Iris pigment epithelial cell (primary cell): ENCODE measurements at regions not wholly inside any gene's neighbourhood (a gene's known extent, or its start where the extent isn't known, plus 50 kb on each side); places are given as distances from the start of the nearest gene placed in this dataset.
A peak's percentile ranks its signal among the peaks of the same experiment; 100 is the strongest.
"Not testable (repeated sequence)": the region's sequence is repeated elsewhere in the genome, so short reads cannot be mapped to it uniquely, and the experiment has no call there.

ENCODE experiments used
- DNase-seq: peaks from one replicate; pipeline ENCODE4 v3.0.0-alpha.2; 2011; ENCODE audit warnings: low read depth

DNA sequence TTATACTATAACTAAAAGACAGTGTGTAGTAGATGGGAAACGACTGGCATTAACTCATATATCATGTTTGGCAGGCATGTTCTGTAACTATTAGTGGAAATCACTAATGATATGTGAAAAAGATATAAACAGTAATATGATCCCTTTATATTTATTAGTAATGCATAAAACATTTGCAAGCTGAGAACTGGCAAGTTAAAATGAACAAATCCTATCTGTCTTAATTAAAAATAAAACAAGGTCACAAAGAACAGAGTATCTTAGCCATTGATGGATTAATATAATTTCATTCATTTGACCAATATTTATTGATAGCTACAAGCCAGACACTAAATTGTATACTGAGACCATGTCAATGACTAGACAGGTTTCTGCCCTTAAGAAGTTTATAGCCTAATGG is 154.5 kb downstream of the CRPPA start:
- DNase-seq = no peak

DNA sequence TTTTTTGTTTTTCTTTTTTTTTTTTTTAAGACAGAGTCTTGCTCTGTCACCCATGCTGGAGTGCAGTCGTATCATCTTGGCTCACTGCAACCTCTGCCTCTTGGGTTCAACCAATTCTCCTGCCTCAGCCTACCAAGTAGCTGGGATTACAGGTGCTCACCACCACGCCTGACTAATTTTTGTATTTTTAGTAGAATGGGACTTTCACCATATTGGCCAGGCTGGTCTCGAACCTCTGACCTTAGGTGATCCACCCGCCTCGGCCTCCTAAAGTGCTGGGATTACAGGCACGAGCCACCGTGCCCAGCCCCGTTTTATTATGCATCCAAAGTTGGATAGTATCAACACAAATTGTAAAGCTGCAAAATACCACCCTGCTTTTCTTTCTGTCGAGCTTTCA is 154.9 kb downstream of the CRPPA start:
- DNase-seq = not testable (repeated sequence)

DNA sequence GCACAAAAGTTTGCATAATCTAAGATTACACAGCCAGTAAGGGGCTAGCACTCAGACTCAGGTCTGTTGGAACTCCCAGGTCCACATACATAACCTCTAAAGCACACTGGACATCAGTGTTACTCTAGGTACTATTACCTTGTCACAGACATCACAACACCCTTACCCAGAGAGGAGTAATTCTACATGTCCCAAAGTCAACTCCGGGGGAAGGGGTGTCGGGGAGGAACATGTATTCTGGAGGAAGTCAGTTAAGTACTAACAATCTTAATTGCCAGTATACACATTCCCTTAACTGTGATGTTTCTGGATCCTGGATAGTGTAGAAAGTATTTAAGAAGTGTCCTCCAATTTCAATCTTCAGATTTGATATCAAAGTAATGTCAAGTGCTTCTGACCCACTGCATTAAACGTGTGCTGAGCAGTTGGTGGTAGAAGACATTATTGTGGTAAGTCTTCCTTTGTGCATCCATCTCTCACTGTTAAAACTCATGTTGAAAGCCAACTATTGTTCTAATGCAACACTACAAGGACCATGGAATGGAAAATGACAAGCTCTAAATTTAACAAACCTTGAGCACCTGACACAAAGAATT is 155.4 kb downstream of the CRPPA start:
- DNase-seq = no peak

DNA sequence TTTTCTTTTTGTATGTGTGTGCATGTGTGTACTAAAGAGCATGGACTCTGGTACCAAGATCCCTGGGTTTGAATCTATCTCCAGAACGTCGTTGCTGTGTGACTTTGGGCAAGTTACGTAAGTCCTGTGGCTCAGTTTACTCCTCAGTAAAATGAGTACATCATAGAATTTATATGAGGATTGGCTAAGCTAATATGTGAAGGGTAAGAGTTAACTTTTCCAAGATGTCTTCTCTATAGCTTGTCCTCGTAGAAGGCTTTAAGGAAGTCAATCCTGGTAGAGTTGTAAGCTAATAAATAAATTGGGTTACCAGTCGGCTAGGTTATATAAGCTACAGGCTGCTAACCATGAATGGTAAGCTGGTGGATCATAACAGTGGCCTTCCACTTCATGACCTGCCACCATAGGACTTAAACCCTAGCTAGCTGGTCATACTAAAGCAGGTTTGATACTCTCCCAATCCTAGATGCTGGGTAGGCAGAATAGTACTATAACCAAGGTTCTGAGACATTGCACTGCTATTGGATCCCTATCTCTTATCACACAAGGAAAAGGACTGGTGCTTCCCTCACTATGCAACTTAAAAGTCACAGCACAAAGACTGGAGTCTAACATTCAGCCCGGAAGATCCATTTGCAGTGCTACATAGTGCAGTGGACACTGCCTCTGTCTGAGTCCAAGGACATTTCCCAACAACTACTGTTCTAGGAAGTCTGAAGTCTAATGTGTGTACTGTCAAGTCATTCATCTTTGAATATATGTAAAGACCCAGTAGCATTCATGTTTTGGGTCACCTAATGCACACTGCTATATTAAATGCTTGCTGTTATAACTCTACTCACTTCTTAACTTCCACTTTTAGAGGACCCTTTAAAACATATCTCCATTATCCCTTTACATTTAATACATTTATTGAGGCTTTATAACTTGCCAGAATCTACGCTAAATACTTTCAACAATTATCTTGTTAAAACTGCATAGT is 156.2 kb downstream of the CRPPA start:
- DNase-seq = no peak

DNA sequence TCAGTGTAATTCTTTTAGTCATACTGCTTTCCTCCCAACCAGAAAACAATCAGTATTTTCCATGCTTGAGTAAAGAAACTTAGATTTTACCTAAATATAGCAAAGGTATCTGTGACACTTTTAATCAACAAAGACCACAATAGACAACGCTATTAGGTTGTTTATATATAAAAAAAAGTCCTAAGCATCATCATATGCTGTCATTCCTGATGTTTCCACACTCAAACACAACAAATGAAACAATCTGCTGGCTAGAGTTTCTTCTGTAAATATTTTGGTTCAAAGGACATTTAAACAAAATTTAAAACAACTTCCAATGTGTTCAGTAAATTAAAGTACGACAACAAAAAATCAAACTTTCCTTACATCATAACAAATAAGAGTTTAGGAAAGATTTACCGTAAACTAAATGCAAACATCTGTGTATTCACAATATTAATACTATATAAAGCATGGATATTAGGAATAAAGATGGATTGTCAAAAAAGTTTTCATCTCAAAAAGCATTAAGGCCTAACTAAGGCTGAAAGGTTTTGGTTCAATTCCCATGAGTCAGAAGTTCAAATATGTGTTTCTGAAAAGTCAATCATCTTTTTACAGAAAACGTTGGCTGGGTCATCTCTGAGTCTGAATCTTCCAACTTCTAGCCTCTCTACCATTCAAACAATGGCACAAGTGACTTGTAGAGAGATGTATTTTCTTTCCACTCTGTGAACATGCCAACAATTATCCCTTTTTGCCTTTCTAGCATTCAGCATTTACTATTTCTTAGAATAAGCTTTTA is 157.1 kb downstream of the CRPPA start:
- DNase-seq = peak; percentile 16

DNA sequence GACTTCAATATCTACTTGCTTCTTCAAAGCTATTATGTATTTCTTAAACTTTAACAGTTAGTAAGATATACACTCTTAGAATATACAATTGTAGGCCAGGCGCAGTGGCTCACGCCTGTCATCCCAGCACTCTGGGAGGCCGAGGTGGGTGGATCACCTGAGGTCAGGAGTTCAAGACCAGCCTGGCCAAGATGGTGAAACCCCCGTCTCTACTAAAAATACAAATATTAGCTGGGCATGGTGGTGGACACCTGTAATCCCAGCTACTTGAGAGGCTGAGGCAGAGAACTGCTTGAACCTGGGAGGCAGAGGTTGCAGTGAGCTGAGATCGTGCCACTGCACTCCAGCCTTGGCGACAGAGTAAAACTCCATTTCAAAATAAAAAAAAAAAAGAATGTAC is 158.0 kb downstream of the CRPPA start:
- DNase-seq = not testable (repeated sequence)

DNA sequence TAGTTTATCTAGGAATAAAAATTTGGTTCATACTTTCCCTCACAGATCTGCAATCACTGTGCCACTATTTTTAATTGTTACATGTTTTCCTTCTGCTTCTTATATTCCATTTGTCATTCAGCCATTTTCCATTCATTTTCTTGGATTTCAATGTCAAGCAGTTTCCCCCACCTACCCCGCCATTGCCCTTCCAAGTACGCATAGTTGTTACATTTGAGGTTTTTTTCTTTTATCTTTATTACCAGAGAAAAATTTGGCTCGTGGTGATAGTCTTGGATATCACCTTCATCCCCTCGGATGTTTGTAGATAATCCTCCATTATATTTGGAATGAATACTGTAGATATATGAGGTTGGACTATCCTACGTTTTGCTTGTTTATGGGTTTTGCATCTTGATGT is 159.7 kb downstream of the CRPPA start:
- DNase-seq = no peak

DNA sequence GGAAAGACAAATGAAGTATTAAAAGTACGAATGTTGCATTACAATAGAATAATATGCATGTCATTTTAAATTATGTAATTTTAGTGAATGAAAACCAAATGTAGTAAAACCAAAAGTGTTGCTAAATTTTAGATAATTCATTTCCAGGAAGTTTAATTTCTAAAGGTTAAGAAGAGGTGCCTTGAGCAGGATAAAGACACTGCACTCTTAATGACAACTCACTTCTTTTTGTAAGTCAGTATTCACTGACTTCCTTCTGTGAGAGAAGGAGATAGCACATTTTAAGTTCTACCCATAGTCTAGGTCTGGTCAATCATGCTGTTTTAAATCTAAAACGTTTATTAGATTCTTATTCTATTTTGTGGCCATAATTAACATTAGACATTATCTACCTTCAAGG is 160.2 kb downstream of the CRPPA start:
- DNase-seq = no peak

DNA sequence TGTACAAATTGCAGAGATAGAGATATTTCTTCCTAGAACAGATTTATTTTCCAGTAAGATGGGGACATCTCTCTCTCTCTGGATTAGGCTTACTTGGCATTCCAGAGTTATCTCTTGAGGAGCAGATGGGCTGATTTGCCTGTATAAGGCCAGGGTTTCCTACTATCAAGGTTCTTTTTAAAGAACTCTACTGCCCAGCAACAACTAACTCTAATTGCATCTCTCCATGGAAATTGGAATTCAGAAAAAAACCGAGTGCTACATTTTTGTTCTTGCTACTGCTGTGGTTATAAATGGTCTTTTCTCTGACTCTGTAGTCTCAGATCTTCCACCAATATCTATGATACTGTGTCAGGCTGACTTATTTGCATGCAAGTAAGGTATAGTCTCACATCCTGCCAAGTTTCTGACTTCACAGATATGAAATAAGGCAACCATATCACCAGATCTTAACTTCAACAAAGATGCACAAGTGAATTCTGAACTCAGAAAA is 161.1 kb downstream of the CRPPA start:
- DNase-seq = no peak

DNA sequence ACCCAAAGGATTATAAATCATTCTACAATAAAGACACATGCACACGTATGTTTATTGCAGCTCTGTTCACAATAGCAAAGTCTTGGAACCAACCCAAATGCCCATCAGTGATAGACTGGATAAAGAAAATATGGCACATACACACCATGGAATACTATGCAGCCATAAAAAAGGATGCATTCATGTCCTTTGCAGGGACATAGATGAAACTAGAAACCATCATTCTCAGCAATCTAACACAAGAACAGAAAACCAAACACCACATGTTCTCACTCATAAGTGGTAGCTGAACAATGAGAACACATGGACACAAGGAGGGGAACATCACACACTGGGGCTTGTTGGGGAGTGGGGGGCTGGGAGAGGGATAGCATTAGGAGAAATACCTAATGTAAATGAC is 164.9 kb downstream of the CRPPA start:
- not testable (repeated sequence) for DNase-seq

DNA sequence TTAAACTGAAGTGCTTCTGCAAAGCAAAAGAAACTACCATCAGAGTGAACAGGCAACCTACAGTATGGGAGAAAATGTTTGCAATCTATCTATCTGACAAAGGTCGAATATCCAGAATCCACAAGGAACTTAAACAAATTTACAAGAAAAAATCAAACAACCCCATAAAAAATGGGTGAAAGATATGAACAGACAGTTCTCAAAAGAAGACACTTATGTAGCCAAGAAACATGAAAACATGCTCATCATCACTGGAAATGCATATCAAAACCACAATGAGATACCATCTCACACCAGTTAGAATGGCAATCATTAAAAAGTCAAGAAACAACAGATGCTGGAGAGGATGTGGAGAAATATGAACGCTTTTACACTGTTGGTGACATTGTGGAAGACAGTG is 165.4 kb downstream of the CRPPA start:
- DNase-seq = not testable (repeated sequence)

DNA sequence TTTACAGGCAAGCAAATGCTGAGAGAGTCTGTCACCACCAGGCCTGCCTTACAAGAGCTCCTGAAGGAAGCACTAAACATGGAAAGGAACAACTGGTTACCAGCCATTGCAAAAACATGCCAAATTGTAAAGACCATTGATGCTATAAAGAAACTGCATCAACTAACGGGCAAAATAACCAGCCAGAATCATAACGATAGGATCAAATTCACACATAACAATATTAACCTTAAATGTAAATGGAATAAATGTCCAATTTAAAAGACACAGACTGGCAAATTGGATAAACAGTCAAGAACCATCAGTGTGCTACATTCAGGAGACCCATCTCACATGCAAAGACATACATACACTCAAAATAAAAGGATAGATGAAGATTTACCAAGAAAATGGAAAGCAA is 170.7 kb downstream of the CRPPA start:
- DNase-seq = not testable (repeated sequence)

DNA sequence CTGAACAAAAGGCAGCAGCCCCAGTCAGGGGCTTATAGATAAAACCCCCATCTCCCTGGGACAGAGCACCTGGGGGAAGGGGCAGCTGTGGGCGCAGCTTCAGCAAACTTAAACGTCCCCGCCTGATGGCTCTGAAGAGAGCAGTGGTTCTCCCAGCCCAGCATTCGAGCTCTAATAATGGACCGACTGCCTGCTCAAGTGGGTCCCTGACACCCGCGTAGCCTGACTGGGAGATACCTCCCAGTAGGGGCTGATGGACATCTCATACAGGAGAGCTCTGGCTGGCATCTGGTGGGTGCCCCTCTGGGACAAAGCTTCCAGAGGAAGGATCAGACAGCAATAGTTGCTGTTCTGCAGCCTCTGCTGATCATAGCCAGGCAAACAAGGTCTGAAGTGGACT is 172.1 kb downstream of the CRPPA start:
- DNase-seq = not testable (repeated sequence)

DNA sequence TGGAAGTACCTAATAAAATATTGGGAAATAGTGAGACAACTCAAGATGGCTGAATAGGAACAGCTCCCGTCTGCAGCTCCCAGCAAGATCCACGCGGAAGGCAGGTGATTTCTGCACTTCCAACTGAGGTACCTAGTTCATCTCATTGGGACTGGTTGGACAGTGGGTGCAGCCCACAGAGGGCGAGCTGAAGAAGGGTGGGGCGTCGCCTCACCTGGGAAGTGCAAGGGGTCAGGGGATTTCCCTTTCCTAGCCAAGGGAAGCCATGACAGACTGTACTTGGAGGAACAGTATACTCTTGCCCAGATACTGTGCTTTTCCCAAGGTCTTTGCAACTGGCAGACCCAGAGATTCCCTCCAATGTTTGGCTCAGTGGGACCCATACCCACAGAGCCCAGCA is 172.8 kb downstream of the CRPPA start:
- not testable (repeated sequence) for DNase-seq

DNA sequence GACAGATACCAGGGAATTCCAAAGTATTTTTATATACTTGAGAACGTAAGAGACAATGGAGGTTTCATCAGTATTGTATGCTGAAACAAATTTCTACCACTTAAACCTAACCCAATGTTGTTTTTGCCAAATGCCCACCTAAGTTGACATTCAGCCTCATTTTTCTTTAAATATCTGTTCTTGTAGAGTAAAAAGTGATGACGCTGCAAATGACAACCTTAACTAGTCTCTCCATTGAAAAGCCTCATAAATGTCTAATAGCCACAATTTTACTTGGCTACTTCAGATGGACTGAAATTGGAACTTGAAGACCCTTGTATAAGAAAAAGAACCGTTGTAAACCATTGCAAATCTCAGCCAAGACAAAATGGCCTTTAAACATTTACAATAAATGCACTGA is 176.9 kb downstream of the CRPPA start:
- no peak for DNase-seq

DNA sequence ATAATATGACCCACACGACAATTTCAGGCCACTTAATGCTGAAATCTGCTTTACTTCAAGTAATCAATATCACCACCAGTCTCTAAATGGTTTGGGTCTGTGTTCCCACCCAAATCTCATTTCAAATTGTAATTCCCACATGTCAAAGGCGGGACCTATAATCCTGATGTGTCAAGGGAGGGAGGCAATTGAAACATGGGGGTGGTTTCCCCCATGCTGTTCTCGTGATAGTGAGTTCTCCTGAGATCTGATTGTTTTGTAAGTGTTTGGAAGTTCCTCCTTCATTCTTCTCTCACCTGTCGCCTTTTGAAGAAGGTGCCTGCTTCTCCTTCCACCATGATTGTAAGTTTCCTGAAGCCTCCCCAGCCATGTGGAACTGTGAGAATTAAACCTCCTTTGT is 178.4 kb downstream of the CRPPA start:
- no peak for DNase-seq

DNA sequence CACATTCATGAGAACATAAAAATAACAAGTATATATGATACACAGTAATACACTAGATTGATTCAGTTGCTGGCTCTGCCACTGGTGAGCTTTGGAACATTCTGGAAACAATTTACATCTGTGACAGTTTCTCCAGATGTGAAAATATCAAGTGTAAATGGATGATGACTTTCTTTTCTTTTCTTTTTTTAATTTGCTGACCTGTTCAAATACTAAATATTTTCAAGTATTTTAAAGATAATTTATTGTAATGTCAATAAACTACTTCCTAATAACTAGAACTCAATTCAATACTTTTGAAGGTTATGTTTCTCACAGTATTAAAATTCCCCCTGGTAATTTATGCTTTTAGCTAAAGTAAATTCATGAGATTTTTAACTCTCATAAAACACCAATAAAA is 180.3 kb downstream of the CRPPA start:
- DNase-seq = no peak

DNA sequence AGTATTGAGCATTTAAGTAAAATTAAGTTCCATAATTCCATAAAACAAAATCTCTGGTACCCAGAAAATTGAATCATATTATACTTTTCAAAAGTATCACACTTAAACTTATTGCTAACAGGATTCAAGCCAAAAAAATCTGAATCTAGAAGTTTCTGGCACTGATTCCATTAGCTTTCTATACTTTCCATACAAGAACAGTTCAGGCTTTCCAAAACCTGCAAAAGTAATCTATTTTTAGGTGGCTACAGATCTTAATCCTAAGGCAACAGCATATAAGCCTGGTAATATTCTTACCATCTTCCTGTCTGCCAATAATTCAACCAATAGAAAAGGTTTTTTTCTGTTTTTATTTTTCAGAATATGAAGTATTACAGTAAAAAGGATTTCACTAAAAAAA is 185.0 kb downstream of the CRPPA start:
- no peak for DNase-seq

DNA sequence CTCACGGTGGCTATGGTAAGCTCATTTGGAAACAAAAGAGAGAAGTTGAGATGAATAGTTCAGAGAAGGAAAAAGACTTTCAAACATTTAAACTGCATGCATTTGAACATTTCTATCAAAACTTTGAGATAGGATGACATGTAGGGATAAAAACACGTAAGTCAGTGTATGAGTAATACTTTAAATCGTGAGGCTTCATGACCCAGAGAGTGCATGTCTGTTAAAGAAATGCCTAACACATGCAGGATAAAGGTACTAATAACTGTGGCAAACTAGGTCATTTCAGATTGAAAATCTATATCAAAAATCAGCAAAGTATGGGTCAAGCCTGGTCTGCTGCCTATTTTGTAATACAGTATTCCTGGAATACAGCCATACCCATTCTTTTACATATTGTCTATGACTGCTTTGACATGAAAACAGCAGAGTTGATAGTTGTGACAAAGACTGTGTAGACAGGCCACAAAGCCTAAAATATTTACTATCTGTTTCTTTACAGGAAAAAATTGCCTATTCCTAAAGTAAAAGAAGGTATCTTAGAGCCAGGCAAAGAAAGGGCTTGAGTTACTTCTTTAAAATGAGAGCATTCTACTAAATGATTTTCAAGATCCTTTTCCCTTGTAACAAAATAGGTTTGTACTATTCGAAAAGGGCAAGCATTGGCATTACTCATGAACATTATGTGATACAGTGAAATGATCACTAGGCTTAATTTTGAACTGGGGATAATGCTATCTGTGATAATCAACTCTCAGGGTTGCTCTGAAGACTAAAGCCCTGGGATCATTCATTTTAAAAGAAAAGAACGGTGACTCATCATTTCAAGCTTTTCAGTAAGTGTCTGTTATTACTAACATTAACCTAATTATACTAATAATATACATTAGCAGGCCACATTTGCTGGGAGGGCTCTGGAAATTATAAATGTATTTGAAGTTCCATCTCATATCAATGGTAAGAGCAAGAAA is 185.9 kb downstream of the CRPPA start:
- DNase-seq = no peak

DNA sequence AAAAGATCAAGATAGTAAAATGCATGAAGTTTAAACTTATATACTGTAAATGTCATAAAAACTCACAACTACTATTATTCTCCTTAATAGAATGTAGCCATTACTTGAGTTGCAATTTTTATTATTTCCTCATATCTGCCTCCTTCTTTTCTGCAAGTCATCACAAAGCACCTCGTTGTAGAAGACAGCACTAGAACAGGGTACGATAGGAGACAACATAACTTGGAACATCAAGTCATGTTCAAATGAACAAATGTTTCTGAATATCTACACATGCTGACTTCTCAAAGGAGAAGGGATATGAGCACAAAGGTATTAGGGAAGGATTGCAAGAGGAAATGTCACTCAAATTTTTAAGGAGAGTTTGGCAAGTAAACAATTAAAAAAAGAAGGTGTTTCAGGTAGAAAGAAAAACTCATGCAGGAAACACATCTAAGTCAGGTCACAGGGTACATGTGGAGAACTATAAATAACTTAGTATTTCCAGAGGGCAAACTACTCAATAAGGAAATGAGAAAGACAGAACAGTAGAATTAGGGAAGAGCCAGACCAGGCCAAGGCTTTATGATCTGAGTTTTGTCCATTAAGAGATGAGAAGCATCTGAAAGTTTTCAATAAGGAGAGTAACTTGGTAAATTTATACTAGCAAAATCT is 186.7 kb downstream of the CRPPA start:
- DNase-seq = no peak

DNA sequence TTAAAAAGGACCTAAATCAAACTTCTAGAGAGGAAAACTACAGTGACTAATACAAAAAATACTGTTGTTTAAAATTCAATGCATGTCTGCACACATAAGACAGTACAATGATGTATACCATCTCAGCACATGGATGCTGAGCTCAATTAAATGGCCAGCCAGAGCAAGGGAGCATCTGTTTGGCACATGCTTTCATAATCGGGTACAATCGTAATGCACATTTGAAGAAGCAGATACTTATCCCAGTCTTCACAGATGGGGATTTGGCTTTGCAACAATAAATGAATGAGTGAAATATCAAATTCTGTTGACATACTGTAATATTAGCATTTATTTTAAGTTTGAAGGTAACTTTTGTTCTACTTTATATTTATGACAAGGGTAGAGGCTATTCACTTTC is 187.8 kb downstream of the CRPPA start:
- DNase-seq = no peak
